Testis (tissue), 2 donors: ENCODE measurements at regions not wholly inside any gene's neighbourhood (a gene's known extent, or its start where the extent isn't known, plus 50 kb on each side); places are given as distances from the start of the nearest gene placed in this dataset.

Source experiments
- DNase-seq: peaks from one replicate; pipeline ENCODE4 v3.0.0-alpha.2; 2019
- H3K27ac ChIP-seq, 2 donors: fragments of 200-600 bp; sonication (generic); one replicate each; pipeline ENCODE4 v1.5.1; 2019
- H3K27me3 ChIP-seq: fragments of 200-600 bp; sonication (generic); one replicate; pipeline ENCODE4 v1.5.1; 2019
- H3K36me3 ChIP-seq: fragments of 200-600 bp; sonication (generic); one replicate; pipeline ENCODE4 v1.5.1; 2017; ENCODE audit warnings: low read depth; ENCODE audit errors: missing control alignments
- H3K4me1 ChIP-seq: fragments of 200-600 bp; sonication (generic); one replicate; pipeline ENCODE4 v1.5.1; 2019
- H3K4me3 ChIP-seq, 2 donors: fragments of 200-600 bp; sonication (generic); one replicate each; pipeline ENCODE4 v1.5.1; 2017 to 2019
- H3K9me3 ChIP-seq: fragments of 200-600 bp; sonication (generic); one replicate; pipeline ENCODE4 v1.5.1; 2017
- CTCF ChIP-seq, 3 experiments: fragments of 450-650 bp in 2 of 3; fragments of 200-600 bp in 1 of 3; sonication (generic) in 1 of 3; IDR thresholded peaks; one replicate each; pipeline ENCODE4 v1.5.1; 2016 to 2019; ENCODE audit warnings: antibody characterized with exemption in 3 of 3, mild to moderate bottlenecking in 2 of 3, moderate library complexity in 1 of 3
- POLR2A ChIP-seq: fragments of 450-650 bp; IDR thresholded peaks from one replicate; pipeline ENCODE4 v1.6.1; 2017; ENCODE audit warnings: antibody characterized with exemption, mild to moderate bottlenecking, moderate library complexity
- WGBS, 2 donors: methylation state at CpG; one replicate each; pipeline ENCODE4 v1.1.5; 2018; 5-methylcytosine and 5-hydroxymethylcytosine counted together
- intact Hi-C: fragments of 100-400 bp; cut with DNase I; formaldehyde crosslinking; loops from one replicate; pipeline ENCODE4 v1.15.1; 2023; ENCODE audit warnings: low total_unique reads

GRCh38 chr5:54831233-54831632 lies 154.2 kb downstream of the ESM1 start:
- no peaks in the 10 kb centered on the region for H3K9me3 ChIP-seq
- 86 to 88% methylated on average over 4 of the region's 4 CpGs for WGBS, 2 donors
- H3K4me1 ChIP-seq, result no peaks in the 10 kb centered on the region
- no peaks in the 10 kb centered on the region for H3K27me3 ChIP-seq
- no peak for DNase-seq
- H3K36me3 ChIP-seq, result no peaks in the 10 kb centered on the region
- intact Hi-C loops, result no loop called here
- H3K4me3 ChIP-seq, result no peak overlapping the region
- no peak for TF ChIP-seq POLR2A
- TF ChIP-seq CTCF (IDR thresholded peaks at IDR 0.05), result no peak
- no peak overlapping the region for H3K27ac ChIP-seq

- no peaks in the 10 kb centered on the region for H3K36me3 ChIP-seq
- no peak overlapping the region for H3K4me3 ChIP-seq
- no peaks in the 10 kb centered on the region for H3K9me3 ChIP-seq
- no peaks in the 10 kb centered on the region for H3K4me1 ChIP-seq
- no peaks in the 10 kb centered on the region for H3K27me3 ChIP-seq
- intact Hi-C loops, result no loop called here
- 52 to 66% methylated on average over 4 of the region's 4 CpGs for WGBS, 2 donors
- no peak overlapping the region for H3K27ac ChIP-seq
- no peak for TF ChIP-seq CTCF (IDR thresholded peaks at IDR 0.05)
- no peak for TF ChIP-seq POLR2A
- DNase-seq, result no peak
Observed at GRCh38 chr5:54829676-54830535, 155.5 kb downstream of the ESM1 start.

- TF ChIP-seq POLR2A, result no peak
- no peak for TF ChIP-seq CTCF (IDR thresholded peaks at IDR 0.05)
Observed at GRCh38 chr5:54829102-54829501, 156.3 kb downstream of the ESM1 start.

GRCh38 chr5:54828151-54828550 lies 157.2 kb downstream of the ESM1 start:
- no peaks in the 10 kb centered on the region for H3K4me1 ChIP-seq
- intact Hi-C loops, result no loop called here
- H3K9me3 ChIP-seq, result no peaks in the 10 kb centered on the region
- DNase-seq, result no peak
- no peak for TF ChIP-seq POLR2A
- no peaks in the 10 kb centered on the region for H3K36me3 ChIP-seq
- H3K27me3 ChIP-seq, result no peaks in the 10 kb centered on the region
- H3K27ac ChIP-seq, result no peak overlapping the region
- H3K4me3 ChIP-seq, result no peak overlapping the region

More at GRCh38 chr5:54829102-54829501, 156.3 kb downstream of the ESM1 start:
- H3K36me3 ChIP-seq, result no peaks in the 10 kb centered on the region
- 81 to 89% methylated on average over 8 of the region's 8 CpGs for WGBS, 2 donors
- H3K27ac ChIP-seq, result no peak overlapping the region
- no peak overlapping the region for H3K4me3 ChIP-seq
- no peaks in the 10 kb centered on the region for H3K4me1 ChIP-seq
- intact Hi-C loops, result no loop called here
- DNase-seq, result no peak
- no peaks in the 10 kb centered on the region for H3K9me3 ChIP-seq
- no peaks in the 10 kb centered on the region for H3K27me3 ChIP-seq

DNA sequence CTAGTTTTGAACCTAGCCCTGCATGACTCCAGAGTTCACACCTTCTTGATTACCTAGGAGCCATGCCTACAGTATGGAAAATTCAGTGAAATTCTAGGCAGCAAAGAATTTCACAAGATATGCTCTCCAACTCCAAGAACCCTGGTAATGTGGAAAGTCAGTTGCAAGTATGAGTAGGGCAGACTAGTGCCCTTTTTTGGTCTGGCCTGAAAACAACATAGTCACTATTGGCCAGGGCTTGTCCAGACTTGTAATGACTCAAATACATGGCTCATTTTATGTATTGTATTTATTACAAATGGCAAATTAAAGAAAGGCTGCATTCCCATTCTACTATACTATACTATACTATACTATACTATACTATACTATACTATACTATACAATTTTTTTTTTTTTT lies 160.4 kb downstream of the ESM1 start:
- Histone ChIP-seq H3K27ac (no peak overlapping the region), H3K27me3 (no peaks in the 10 kb centered on the region), H3K4me1 (no peaks in the 10 kb centered on the region), H3K9me3 (no peaks in the 10 kb centered on the region), H3K4me3 (no peak overlapping the region), H3K36me3 (no peaks in the 10 kb centered on the region)
- TF ChIP-seq CTCF (IDR thresholded peaks at IDR 0.05) (no peak), POLR2A (no peak)
- no peak for DNase-seq
- intact Hi-C loops, result no loop called here
